NCI-H82 (cell line): ENCODE measurements at regions not wholly inside any gene's neighbourhood (a gene's known extent, or its start where the extent isn't known, plus 50 kb on each side); places are given as distances from the start of the nearest gene placed in this dataset.
A peak's percentile ranks its signal among the peaks of the same experiment; 100 is the strongest.
"Not testable (repeated sequence)": the region's sequence is repeated elsewhere in the genome, so short reads cannot be mapped to it uniquely, and the experiment has no call there.

Experiments used
- DNase-seq: peaks from one replicate; lab custom pipeline; 2025; lab: John Stamatoyannopoulos, UW

DNA sequence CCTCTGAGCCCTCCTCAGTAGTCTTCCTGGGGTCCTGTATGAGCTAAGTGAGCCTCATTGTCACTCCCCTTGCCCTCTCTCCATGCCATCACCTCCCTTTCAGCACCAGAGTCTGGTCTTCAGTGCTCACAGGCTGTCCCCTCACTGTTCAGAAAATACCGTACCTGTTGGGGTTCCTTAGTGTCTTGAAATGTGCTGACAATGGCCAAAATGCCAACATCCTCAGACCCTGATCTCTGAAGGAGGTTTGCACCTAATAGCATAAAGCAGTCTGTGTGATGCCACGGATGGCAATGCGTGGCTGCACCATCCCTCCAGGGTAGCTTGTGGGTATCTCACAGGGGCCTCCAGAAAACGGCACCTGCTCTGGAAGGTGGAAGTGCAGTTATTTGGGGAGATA lies 301.0 kb upstream of the TLE3 start:
- no peak for DNase-seq

DNA sequence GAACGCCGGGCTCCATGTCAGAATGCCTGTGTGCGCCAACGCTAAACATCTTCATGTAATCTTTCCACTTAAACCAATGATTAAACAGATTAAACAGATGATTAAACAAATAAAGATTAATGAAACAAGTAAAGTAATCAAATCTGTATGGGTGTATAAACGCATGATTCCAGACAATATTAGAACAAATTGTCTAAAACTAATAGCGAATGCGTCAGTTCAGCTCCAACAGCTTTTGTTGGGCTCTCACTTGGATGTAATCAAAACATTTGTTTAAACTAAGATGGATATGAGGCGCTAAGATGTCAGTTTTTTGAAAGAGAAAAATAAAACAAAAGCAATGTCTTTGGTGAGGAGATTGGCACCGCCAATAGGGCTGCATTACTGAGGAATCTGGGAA lies 299.1 kb upstream of the TLE3 start:
- no peak for DNase-seq

DNA sequence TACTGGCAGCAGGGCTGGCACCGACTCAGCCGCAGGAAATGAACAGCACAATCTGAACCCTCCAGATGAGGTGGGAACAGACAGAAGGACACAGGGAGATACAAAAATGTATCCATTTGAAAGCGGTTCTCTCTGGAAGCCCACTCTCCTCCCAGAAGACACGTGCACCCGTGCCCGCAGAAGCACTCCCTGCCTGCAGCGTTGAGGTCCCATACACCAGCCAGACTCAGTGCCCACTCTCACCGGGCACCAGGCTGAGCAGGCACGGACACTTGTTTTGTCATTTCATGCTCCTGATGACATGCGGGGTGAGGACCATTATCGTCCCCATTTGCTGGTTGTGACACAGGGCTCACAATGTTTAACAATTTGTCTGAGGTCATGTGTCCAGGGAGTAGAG lies 297.4 kb upstream of the TLE3 start:
- DNase-seq, result no peak

DNA sequence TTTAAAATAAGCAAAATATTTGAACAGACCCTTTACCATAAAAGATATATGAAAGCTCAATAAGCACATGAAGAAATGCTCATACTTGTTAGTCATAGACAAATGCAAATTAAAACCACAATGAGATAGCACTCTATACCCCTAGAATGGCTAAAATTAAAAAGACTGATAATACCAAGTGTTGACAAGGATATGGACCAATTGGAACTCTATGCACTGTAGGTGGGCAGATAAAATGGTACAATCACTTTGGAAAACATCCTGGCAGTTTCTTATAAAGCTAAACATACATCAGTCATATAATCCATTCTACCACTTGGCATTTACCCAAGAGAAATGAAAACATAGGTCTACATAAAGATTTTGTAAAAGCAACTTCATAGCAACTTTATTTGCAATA lies 293.0 kb upstream of the TLE3 start:
- no peak for DNase-seq

DNA sequence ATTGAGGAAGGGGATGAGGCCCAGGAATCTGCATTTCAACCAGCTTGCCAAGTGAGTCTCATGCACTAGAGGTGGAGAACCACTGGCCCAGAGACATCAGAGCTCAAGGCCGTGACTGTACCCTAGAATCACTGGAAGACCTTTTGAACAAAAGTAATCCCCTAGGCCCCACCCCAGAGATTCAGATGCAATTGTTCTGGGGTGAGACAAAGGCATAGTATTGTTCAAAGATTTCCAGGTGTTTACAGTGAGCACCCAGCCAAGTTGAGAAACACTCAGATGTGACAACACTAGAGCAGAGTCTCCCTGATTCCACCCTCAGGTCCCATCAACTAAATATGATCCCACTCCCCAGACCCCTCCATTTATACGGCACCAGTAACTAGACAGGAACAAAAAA lies 290.3 kb upstream of the TLE3 start:
- DNase-seq, result no peak

DNA sequence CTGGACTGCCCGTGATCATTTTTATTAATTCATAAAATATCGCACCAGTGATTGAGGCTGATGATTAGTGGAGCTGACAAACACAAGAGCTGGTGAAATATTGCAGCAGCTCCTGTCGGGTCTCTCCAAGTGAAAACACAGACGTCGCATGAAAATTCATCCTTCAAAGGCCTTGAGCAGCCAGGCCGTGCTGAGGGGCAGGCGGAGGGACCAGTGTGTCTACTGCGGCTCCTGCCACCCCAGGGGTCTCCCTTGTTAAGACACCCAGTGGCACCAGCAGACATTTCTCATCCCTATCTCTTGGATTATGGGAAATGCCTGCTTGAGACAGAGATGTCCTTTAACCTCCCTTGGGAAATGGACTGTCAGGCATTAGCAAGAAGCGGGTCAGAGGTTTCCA lies 289.4 kb upstream of the TLE3 start:
- peak; percentile 22 for DNase-seq

DNA sequence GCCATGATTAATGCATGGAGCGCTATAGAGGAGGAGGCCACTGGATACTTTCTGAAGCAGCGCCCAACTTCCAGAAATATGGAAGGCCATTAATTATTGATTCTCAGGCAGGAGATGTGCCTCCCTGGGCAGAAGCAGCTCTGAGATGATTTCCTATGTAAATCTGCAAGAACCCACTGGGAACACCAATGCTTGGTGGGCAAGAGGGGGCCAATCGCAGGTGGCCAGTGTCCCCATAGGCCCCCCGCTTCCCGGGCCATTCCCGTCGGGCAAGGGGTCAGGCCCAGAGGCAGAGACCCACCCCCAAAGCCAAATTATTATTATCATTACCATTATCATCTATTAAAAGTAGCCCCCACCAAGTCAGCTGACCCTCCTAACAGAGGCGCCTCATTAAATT lies 288.0 kb upstream of the TLE3 start:
- DNase-seq, result no peak

DNA sequence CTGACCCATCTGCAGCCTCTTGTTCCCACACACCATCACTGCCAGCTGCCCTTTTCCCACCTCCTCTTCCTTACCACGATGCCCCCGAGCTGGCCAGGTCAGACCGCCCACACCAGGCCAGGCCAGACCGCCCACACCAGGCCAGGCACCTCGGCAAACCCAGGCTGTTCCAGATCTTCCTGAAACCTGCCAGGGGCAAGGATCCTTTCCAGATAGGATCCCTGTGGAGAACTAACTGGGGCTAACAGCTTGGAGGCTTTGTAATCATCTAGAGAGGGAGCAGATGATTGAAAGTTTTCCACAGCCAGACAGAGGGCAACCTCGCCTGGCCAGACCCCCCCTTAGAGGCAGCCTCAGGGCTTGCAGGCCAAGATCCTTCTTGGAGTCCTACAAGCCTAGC lies 287.3 kb upstream of the TLE3 start:
- peak; percentile 24 for DNase-seq

DNA sequence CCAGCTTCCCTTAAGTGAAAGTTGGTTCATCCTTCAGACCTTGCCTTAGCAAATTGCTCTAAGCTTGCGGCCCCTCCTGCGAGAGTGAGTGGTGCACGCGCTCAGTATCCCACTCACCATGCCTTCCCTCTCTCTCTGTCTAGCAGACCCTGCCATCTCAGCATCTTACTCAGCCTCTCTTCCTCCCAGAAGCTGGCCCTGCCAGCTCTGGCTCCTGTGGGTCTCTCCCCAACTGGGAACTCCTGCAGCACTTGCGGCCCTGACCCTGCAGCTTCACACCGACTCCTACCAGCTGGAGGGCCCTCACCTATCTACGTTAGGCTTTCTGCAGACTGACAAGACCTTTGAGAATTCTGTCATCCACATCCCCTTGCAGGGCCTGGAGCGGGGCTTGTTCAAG lies 286.1 kb upstream of the TLE3 start:
- DNase-seq, result no peak

DNA sequence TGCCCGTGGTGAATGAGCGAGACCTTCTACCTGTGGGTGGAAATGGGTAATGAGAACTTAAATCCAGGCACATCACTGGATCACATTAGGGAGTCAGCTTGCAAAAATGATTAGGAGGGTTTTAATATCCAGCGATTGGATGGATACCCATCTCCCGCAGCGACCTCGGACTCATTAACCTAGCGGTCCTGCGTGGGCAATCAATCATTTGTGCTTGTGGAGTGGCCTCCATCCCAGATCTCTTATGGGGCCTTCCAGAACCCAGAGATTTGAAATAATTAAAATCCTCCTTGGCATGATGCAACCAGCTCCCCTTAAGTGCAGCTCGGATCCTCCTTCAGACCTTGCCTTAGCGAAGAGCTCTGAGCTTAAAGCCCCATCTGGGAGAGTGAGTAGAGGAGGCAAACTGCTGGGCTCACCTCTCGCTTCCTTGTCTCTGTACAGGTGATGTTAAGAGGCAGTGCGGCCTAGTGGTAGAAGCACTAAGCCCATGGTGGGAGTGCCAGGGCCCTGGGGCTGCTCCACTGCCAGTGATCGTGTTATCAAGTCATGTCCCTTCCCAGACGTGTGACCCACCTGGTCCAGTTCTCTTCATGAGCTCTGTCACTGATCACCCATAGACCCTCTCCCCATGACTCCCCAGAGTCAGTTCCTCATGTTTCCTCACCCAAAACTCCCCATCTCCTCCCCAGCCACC lies 285.2 kb upstream of the TLE3 start:
- no peak for DNase-seq

DNA sequence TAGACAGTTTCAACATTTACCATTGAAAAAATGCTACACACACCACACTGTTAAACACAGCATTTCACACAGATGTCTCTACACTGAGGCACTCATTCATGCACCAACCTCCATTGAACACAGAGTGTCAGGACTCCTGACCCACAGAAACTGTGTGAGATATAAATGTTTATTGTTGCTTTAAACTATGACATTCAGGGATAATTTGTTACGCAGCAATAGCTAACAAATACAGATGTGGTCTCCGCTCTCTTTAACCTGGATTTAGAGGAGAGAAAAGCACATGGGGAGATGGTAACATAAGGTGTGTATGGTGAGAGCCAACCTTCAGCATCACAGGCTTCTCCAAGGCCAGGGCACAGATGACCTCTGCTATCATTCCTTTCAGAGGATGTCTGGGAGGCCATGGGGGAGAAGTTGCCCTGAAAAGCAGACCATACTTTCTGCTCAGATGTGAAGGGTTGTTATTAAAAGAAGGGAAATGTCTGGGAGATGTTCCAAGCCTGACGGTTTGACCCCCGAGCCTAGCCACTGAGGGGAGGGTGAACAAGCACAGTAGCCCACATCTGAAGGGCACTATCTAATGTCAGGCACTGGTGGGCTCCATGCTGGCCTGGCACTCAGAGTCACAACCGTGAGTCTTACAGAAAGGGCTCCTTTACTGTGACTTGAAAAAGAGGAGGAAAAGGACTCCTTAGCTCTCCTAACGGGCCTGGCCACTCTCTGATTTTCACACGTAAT lies 284.5 kb upstream of the TLE3 start:
- DNase-seq, result no peak

DNA sequence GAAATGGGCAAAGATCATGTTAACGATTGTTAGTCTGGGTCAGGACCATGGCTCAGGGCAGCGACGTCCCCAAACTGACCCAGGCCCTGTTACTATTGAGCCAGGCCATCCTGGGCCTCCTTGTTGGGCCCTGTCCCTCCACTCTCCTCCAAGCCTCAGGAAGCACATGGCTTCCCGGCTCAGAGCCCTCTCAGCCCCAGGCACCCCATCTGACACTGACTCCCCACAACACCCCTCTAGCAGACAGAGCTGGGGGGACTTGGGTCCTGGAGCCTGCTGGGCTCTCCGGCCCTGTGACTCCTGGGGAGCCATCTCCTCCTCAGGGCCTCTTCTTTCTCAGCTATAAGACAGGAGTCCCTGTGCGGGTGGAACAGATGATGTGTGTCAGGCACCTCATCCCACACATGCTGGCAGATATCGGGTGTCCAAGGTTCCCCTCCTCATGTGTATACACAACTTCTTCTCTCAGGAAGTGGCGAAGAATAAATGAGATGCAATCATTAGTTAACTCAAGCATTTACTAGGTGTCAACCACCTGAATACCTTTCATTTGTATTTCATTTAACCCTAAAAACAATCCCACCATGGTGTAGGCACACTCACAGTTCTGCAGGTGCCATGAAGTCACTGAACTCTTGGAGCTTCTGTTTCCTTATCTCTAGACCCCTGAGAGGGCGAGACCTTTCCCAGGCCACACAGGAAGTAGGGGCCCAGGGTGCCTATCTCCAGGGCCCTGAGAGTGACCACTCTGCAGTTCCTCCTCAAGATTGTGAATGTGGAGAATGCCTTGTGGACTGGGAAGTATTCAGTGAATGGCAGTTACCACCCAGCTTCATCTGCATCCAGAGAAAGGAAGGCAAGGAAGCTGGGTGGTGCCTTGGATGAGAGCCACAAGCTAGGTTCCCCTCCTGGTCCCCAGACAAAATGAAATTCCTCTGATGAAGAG lies 282.5 kb upstream of the TLE3 start:
- no peak for DNase-seq

DNA sequence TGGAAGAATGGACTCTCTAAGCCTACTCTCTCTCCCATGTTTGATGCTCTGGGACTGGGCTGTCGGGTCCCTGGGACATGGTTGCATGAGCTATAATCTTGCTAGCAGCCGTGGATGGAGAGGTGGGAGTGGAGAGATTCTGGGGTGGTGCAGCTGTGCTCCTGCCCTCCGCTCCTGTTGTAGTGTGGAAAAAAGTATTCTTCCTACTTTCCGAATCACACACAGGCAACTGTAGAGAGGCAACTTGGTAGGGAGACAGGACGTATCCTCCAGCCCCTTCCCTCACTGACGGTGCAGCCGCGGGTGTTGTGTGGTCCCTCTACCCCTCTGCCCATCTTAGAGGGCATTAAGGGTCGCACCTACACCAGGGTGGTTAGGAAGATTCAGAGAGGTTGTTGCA lies 281.4 kb upstream of the TLE3 start:
- no peak for DNase-seq

DNA sequence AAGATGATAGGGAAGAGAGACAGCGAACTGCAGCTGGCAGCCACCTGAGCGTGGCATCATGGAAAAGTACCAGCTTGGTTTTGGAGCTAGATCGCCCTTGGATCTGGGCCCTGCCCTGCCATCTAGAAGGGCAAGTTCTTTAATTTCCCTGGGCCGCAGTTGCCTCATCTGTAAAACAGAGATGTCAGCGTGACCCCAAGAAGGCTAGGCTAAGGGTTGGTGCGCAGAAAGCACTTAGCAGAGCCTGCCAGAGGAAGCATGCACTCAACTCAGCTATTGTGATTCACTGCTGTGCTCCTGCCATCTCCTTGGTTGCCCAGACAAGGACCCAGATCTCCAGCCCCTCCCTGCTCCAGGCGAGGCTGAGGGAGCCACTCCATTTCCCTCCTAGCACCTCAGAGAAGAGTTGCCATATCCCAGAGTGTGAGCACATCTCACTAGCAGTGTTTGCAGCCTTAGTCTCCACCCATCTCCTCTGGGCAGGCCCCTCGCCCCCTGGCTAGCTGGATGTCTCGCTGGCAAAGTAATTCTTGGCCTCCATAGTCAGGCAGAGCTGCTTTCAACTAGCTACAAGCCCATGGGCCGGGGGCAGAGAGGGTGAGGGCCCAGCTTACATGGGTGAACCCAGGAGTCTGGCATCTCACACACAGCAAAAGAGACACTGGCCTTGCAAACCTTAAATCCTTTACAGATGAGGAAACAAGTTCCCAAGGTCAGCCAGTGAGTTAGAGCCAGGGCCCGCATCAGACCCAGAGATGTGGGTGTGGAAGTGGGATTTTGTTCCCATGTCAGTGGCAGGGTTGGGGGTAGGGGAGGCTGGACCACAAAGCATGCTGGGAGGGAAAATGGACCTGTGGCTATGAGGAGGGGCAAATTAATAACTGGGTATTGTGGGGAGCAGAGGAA lies 280.7 kb upstream of the TLE3 start:
- DNase-seq, result no peak

DNA sequence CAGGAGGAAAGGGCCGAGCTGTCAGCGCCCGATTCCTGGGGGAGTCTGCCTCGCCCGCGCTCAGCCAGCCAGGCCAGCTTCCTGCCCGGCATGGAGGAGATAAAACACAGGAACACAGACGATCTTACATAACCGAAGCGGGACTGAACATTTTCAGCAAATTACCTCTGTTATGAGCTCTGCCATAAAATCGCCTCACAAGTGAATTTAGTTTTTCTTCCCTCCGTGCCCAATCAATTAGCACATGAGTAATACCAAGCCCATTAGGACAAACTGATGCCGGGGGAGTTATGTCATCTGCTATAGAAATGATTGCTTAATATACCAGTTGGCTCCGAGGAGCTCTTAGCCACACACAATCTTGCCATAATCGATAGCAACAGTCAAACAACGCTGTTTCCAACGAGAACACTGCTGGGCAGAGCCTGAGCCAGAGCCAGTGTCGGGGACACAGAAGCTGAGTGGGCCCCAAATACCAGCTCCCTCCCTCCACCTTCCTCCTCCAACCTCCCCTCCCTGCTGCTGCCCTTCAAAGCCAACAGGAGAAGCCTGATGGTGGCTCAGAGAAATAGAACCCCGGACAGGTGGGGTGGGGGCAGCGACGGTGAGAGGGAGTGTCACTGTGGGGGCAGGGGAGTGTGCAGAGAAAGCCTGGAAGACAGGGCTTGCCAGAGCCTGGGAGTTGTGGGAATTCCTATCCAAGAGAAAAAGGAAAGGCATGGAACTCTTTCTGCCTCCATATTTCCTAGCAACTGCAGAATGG lies 279.4 kb upstream of the TLE3 start:
- peak; percentile 37 for DNase-seq

DNA sequence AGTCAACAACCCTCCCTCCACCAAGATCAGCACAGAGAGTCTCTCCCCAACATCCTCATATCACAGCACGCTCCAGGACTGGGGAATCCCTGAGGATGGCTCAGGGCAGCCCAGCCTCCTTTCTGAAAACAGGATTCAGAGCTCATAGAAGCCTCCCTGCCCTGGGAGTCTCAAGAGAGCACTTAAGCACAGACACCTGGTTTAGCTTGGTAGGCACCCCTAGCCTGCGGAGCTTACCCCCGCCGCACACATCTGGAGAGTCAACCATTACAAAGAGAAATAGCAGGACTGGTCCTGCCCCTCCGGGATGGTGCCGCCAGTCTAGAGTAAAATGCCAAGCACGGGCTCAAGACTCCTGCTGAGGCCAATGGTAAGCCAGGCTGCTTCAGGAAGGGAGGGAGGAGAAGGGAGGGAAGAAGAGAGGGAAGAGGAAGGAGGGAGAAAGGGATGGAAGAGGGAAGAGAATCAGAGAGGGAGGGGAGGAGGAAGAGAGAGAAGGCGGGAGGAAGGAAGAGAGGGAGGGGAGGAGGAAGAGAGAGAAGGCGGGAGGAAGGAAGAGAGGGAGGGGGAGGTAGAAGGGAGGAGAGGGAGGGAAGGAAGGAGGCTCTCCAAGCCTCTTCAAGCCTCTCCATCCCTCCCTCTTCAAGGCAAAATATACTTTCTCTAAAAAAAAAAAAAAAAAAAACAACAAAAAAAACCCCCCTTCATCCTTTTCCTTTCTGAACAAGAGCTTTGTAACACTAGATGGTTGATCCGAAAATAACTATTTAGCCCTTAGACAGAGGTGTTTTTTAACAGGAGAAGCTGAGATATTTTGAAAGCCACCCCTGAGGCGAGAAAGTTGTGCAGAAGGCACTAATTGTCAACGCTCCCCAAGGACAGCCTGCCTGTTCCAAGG lies 278.6 kb upstream of the TLE3 start:
- DNase-seq, result peak; percentile 48

DNA sequence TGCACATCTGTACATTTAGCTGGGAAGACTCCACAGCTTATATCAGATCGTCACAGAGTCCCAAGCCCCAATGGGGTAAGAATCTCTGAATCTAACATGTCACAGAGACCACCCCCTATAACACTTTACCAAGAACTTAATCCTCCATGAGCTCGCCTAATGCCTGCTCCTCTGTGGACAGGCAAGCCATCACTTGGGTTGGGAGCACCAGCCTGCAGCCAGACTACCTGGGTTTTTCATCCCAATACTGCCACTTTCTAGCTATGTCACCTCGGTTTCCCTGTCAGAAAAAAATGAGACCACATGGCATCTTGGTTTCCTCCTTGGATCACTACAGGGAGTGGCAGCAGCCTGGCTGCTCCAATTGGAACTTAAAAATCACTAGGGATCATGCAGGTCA lies 277.9 kb upstream of the TLE3 start:
- peak; percentile 31 for DNase-seq

DNA sequence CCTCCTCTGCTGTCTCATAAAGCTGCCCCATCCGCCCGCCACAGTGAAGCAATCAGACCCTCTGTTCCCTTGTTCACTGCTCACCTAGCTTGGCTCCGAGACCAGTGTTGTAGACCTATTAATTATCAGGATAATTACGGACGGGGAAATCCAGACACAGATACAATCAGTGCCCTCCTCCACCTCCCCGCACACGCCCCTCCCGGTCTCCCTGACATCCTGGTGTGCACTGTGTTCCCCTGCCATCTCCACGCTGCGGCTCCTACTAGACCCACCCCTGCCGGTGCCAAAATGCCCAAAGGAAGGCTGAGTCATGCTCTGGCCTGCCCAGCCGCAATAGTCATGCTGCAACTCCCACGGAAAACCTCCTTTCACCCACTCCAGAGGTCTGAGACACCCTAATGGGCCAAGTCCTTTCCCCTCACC lies 277.3 kb upstream of the TLE3 start:
- peak; percentile 14 for DNase-seq

DNA sequence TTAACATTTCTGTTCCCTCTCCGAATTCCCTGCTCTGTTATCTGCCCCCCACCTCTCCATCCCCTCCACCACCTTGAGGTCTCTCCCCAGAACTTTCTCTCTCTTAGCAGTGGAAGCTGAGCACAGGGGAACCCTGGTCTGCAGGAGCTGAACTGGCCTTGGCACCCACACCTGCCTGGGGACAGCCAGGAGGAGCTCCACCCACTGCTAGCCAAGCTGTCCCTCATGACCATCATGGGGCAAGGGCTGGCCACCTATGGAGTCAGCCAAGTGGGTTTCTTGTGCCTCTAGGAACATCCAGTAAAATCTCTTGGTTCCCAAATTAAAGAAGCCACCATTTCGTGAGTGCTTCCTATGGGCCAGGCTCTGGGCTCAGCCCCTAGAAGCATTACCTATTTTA lies 276.4 kb upstream of the TLE3 start:
- no peak for DNase-seq

DNA sequence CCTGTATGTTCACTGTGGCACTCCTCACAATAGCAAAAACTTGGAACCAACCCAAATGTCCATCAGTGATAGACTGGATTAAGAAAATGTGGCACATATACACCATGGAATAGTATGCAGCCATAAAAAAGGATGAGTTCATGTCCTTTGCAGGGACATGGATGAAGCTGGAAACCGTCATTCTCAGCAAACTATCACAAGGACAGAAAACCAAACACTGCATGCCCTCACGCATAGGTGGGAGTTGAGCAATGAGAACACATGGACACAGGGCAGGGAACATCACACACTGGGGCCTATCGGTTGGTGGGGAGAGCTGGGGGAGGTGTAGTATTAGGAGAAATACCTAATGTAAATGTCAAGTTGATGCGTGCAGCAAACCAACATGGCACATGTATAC lies 275.7 kb upstream of the TLE3 start:
- not testable (repeated sequence) for DNase-seq
